C4-2B (cell line): ENCODE measurements at regions not wholly inside any gene's neighbourhood (a gene's known extent, or its start where the extent isn't known, plus 50 kb on each side); places are given as distances from the start of the nearest gene placed in this dataset.
A peak's percentile ranks its signal among the peaks of the same experiment; 100 is the strongest.

Experiments
- H3K27ac ChIP-seq: fragments of 450-650 bp; 2 replicates; pipeline ENCODE4 v1.5.1; 2017
- ZFX ChIP-seq: fragments of 450-650 bp; IDR thresholded peaks from 2 replicates; pipeline ENCODE4 v1.6.1; 2017
- TF ChIP-seq, protein P1 (sequence below): fragments of 450-650 bp; conservative IDR thresholded peaks from 2 replicates; pipeline ENCODE4 v1.5.1; 2017; ENCODE audit warnings: mild to moderate bottlenecking

DNA sequence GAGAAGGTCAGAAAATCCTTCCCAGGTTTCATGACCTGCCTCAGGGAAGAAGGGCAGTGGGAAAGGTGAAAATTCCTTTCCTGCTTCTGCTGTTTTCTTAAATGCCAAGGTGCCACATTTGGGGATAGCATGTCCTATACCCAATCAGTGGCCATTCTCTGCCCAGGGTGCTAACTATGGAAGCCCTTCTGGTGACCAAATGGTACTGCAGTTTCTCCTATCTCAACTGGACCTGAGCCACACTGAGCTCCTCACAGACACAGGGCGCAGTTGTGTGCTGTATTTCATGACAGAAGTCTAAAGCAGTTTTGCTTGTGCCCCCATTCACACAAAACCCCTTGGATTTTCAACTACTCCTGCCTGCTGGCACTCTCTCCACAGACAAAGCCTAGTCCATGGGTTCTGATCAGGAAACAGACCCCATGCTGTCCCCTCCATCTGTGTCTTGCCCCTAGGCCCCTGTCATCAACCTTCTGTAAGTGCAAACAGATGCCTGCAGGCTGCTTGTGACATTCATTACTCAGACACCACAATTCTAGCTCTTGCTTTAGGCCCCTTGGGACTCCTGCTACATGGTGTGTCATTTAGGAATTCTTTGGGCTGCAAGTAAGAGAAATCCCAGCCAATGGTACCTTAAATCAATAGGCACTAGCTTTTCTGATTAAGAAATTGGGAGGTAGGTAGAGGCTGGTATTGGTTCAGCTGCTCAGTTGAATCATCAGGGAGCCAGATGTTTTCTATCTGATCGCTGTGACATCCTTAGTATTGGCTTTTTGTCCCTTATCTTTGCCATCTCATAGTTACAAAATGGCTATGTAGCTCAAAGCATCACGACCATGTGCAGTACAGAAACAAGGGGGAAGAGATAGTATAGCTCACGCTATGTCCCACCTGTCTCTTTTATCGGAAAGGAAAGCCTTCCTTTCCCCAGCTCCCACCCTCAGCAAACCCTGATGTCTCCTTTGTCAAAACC lies 147.8 kb downstream of the CD83 start:
- no peak for TF ChIP-seq ZFX
- TF ChIP-seq, protein P1, sequence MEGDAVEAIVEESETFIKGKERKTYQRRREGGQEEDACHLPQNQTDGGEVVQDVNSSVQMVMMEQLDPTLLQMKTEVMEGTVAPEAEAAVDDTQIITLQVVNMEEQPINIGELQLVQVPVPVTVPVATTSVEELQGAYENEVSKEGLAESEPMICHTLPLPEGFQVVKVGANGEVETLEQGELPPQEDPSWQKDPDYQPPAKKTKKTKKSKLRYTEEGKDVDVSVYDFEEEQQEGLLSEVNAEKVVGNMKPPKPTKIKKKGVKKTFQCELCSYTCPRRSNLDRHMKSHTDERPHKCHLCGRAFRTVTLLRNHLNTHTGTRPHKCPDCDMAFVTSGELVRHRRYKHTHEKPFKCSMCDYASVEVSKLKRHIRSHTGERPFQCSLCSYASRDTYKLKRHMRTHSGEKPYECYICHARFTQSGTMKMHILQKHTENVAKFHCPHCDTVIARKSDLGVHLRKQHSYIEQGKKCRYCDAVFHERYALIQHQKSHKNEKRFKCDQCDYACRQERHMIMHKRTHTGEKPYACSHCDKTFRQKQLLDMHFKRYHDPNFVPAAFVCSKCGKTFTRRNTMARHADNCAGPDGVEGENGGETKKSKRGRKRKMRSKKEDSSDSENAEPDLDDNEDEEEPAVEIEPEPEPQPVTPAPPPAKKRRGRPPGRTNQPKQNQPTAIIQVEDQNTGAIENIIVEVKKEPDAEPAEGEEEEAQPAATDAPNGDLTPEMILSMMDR = peak; percentile 16; the same call in 1 of the 2 replicates
- no peak overlapping the region for H3K27ac ChIP-seq

- no peak overlapping the region for H3K27ac ChIP-seq
- TF ChIP-seq, protein P1 = no peak
- TF ChIP-seq ZFX = no peak
Measured at GRCh38 chr6:14266266-14266665, 148.7 kb downstream of the CD83 start.

DNA sequence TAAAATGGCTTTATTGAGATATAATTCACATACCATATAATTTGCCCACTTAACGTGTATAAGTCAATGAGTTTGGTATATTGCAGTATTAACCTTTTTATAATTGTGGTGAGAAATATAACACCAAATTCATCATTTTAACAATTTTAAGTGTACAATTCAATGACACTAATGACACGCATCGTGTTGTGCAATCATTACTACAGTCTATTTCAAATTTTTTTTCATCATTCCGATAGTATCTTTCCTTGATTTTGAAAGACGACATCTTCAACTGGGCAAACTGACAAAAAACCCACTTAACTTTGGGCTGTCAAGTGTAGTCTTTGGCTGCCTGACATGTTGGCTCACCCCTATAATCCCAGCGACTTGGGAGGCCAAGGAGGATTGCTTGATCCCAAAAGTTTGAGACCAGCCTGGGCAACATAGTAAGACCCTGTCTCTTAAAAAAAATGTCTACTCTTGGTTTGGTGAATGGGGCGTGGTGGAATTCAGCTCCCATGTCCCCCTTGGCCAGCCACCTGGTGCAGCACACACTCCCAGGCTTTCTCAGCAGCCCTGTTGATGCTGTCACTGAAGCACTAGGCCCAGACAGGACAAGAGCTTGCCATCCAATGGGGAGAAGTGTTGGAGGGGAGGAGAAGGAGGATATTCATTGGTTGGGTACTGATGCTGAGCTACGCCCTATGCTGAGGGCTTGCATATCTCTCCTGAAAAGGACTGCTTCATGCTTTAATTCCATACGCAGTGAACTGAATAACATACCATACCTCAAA lies 150.5 kb downstream of the CD83 start:
- no peak overlapping the region for H3K27ac ChIP-seq
- TF ChIP-seq, protein P1 = no peak
- no peak for TF ChIP-seq ZFX

DNA sequence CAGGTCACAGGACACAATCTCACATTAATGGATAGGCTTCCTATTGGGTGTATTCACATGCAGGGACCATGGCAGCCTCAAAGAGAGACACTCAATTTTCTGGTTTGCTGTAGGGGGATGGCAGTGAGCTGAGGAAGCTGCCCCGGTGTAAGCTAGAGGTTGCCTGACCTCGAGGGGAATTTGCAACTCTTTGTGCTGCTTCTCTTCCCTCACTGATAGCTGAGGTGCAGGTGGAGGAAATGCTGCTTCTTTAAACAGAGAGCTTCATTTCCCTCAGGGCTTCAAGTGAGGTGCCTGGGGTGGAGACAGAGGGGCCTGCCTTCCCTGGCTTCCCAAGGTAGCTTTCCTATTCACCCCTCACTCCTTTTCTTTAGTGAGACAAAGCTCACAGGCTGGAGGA lies 151.9 kb downstream of the CD83 start:
- TF ChIP-seq, protein P1 = no peak
- TF ChIP-seq ZFX = no peak
- H3K27ac ChIP-seq = no peak overlapping the region

- no peak overlapping the region for H3K27ac ChIP-seq
- TF ChIP-seq, protein P1 = no peak
- no peak for TF ChIP-seq ZFX
Measured at GRCh38 chr6:14270142-14270893, 152.7 kb downstream of the CD83 start.

DNA sequence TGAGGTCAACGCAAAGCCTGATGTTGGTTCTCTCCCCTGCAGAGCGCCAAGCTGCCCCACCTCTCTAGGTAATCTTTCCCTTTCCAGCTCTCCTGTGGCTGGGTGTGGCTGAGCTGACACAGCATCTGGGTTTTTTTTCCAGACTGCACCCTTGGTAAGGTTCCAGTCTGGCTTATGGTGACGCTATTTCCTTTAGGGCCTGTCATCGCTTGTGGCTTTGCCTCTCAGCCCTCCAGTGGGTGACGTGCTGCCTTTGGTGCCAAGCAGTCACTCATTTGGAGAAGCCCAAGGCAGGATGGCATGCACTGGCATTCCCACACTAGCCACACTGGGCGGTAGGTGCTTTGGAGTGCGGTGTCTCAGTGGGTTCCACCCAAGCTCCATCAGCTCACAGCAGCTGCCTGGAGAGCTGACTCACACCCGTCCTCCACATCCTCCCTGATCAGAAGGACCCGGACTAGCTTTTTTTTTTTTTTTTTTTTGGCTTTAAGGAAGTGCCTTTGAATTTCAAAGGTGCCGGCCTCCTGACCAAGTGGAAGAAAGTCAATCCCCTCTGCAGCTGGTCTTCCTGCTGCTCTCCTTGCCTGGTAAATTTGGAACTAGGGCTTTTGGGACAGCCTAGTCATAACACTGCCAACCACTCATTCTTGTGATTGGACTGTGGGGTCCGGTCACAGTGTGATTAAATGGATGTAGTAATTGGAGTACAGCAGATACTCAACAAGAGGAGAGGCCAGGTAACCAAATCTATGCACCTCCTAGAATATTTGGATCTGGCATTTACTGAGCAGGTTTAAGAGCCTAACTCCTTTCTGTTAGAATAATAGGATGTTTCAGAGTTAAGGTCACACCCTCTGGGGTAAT lies 153.6 kb downstream of the CD83 start:
- TF ChIP-seq ZFX = no peak
- H3K27ac ChIP-seq = no peak overlapping the region
